ENCODE measurements at regions not wholly inside any gene's neighbourhood (a gene's known extent, or its start where the extent isn't known, plus 50 kb on each side); places are given as distances from the start of the nearest gene placed in this dataset.

DNA sequence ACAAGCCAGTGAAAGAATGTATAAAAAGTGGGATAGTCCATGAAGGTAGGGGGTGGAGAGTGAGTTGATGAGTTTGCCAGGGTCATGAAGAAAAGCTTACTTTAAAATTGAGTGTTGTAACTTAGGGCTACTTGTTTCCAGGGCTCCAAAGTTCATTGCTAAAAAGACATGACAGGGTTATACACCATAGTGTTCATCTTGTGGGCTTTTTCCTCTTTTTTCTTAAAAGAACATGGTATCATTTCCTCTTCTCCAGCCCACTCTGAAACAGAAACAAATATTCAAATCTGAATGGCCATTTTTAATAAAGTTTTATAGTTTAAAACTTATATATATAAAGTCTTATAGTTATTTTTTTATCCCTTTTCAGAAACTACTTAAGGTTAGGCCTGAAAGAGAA lies 115.7 kb upstream of the SMC2 start:
- intact Hi-C loops (cut with DNase I) = no loop called here
- ATAC-seq (no peak), DNase-seq (no peak)

DNA sequence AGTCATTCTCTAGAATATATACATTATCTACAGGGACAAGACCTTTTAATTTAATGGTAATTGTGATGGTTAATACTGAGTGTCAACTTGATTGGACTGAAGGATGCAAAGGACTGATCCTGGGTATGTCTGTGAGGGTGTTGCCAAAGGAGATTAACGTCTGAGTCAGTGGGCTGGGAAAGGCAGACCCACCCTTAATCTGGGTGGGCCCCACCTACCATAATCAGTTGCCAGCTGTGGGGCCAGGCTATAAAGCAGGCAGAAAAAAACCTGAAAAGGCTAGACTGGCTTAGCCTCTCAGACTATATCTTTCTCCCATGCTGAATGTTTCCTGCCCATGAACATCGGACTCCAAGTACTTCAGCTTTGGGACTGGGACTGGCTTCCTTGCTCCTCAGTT lies 112.2 kb upstream of the SMC2 start:
- no peak for ATAC-seq
- no peak for DNase-seq
- intact Hi-C loops (cut with DNase I) = no loop called here

DNA sequence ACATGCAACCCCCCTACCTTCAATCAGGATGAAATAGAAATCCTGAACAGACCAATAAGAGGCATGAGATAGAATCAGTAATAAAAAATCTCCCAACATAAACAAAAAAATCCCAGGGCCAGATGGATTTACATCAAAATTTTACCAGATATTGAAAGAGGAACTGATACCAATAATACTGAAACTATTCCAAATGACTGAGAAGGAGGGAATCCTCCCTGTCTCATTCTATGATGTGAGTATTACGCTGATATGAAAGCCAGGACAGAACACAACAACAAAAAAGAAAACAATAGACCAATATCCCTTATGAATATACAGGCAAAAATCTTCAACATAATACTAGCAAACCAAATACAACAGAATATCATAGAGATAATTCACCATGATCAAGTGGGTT lies 109.0 kb upstream of the SMC2 start:
- DNase-seq = no peak
- intact Hi-C loops (cut with DNase I) = no loop called here
- ATAC-seq = no peak

DNA sequence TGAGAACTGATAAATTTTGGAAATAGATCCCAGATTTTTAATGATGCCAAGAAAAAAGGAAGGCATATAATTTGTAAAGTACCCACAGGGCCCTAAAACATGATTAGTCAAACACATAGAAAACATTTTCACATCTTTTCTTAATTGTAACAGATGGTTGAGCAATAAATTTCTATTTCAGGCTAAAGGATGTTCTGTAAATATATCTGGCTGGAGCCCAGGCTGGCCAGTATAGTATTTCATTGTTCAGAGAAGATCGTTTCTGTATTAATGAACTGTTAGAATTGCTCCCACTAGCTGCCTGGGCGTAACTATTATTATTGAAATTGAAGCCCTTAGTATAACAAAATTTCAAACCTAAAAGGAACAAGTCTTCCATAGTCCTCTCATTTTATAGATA lies 105.3 kb upstream of the SMC2 start:
- intact Hi-C loops (cut with DNase I) = no loop called here
- DNase-seq = no peak
- ATAC-seq = no peak

DNA sequence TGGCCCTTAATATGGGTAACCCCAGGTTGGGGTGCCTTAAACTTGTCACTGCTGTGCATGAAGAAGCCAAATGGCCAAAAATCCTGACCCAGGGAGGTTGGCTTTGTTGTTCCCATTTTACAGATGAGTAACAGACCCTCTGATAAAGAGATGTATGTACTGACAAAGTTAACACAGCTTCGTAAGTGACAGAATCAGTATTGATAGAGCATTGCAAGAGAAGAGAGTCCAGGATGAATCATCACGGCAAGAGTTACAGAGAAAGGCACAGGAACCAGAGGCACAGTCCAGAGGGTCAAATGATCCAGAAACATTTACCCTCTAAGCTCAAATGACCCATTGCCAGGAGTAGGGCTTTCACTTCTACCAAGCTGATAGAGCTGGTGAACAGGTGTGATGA lies 103.8 kb upstream of the SMC2 start:
- intact Hi-C loops (cut with DNase I) = no loop called here
- ATAC-seq (no peak), DNase-seq (no peak)

DNA sequence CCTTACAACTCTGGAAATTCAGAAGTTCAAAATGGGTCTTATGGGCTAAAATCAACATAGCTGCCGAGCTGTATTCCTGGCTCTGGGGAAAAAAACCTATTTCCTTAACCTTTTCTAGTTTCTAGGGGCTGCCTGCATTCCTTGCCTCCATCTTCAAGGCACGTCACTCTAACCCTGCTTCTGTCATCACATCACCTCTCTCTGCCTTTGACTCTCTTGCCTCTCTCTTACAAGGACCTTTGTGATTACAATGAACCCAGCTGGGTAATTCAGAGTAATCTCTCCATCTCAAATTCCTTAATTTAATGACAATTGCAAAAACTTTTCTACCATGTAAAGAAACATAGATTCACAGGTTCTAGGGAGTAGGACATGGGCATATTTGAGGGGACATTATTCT lies 103.1 kb upstream of the SMC2 start:
- ATAC-seq (no peak), DNase-seq (no peak)

DNA sequence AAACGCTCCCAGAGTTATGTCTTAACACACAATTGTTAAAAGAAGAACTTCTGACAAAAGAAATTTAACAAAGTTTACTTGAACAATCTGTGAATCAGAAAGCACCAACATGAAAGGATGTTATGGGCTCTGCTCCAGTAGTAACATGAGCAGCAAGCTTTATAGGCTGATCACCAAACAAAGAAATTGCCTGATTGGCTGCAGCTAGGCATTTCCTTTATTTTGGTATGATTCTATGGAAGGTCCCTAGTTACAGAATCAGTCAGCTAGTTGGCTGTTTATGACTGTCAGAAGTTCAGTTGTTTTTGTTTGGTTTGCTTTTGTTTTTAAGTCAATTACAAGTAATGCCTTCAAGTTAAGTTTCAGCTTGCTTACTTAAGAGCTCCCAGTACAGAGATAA lies 102.4 kb upstream of the SMC2 start:
- intact Hi-C loops (cut with DNase I) = no loop called here
- DNase-seq (no peak), ATAC-seq (no peak)

More for the DNA sequence above, 103.1 kb upstream of the SMC2 start:
- intact Hi-C loops (cut with DNase I) = no loop called here

DNA sequence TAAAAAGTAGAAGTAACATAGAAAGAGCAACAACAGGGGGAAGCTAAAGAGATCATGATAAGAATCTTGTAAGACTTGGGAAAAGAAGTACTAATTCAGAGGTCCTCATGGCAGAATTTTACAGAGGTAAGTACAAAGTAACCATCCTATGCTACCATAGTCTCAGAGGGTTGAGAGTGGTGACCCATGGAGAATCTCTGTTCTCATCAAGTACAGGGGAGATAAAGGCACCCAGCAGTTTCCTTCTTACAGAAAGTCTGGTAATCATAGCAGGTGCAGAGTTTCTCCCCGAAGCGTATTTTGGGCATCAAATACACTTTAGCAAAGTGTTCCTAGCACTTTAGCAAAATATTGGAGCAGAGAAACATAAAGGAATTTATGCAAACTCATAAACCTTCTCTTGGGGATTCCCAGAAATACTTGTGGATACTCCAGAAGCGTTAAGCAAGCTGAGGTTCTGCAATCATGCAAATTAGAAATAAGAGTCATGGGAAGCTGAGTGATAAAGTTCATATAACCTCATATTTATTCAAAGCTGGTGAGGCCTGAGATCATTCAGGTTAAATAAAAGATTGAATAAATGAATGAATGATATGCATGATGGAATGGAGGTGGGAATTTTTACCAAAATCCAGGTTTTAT lies 101.0 kb upstream of the SMC2 start:
- peak in 1 of 2 donors; percentile 58 for ATAC-seq
- no peak for DNase-seq
- intact Hi-C loops (cut with DNase I) = no loop called here

DNA sequence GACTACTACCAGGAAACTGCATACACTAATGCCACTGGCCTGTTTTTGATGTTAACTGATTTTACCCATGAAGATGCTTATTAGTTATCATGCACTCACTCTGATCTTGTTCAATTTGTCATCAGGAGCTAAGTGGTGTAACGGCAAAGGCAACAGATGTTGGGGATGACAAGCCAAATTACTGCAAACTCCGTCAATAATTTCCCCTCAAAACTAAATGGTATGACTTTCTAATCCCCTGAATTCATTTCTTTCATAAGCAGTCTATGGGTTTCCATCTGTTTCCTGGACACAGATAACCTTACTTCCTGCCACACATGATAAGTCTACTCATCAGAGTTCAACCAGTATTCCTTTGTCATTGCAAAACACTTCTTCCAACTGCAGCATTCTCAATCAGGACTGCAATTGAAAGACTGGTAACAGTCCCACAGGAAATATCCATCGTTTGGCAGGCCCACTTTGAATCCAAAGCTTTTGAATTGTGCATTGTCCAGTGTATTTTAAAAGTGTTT lies 96.2 kb upstream of the SMC2 start:
- intact Hi-C loops (cut with DNase I) = no loop called here
- DNase-seq = no peak
- no peak for ATAC-seq

DNA sequence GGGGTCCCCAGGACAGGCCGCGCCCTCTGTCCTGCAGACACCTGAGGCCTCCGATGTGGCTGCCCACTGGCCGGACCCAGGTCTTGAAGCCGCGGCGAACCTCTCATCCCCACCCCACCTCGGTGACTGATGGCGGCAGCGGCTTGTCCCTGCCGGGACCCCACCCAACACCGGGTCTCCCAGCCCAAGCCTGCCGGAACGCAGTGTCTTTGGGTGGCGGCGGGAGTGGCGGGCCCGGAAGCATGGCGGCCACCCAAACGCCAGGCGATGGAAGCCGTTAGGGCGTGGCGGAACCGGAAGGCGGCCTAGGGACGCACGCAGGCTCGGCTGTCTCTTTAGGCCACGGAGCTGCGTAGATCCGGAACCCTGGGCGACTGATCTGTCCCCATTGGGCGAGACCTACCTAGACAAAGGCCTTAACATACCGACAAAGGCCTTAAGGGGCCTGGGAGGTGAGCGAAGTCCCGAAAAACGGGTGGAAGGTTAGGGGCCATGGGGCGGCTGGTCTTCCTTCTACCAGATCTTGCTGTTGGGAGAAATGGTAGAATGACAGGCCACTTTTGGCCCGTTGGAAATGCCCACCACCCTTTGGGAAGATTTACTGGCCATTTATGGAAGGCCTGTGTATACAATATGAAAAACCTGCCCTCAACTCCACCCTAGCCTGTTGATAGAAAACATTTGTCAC lies 94.6 kb upstream of the SMC2 start:
- ATAC-seq (no peak), DNase-seq (no peak)
- intact Hi-C loops (cut with DNase I) = no loop called here

DNA sequence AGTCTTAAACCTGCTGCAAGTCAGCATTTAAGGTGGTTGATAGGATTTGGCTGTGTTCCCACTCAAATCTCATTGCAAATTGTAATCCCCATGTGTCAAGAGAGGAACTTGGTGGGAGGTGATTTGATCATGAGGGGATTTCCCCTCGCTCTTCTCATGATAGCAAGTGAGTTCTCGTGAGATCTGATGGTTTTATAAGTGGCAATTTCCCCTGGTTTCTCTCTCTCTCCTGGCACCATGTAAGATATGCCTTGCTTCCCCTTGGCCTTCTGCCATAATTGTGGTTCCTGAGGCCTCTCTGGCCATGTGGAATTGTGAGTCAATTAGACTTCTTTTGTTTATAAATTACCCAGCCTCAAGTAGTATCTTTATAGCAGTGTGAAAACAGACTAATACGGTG lies 84.3 kb upstream of the SMC2 start:
- no peak for ATAC-seq
- intact Hi-C loops (cut with DNase I) = no loop called here
- DNase-seq = no peak

DNA sequence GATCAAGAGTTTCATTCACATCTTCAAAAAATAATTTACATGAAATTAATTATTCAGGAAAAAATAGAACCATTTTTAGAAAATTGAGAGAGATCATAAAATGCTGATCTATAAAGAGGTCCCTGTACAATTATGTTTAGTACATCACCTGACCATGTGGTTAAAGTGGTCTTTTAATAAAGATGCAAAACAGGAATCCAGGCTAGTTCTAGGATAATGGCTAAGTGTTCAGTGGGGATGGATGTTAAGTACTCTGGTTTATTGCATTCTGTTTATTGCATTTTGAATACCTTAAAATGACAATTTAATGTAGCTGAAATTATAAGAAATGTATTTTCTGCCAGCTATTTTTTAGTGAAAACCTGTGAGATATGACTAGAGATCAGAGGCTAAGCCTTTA lies 72.0 kb upstream of the SMC2 start:
- no peak for DNase-seq
- intact Hi-C loops (cut with DNase I) = no loop called here
- ATAC-seq = no peak

DNA sequence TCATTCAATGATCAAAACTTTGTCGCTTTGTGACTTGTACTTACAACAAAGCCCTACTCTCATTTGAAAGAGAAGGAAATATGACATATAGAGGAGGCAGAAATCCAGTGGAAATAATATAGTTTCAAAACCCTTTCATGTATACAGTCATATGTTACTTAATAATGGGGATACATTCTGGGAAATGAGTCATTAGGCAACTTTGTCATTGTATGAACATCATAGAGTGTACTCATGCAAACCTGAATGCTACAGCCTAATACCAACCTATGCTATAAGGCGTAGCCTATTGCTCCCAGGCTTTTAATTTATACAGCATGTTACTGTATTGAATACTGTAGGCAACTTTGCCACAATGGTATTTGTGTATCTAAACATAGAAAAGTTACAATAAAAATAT lies 69.0 kb upstream of the SMC2 start:
- DNase-seq = no peak
- intact Hi-C loops (cut with DNase I) = loop anchor here in 1 of 2 donors (5.0 kb wide), 1 partner anchor 362 kb away; no protein-coding TSS in a partner anchor
- no peak for ATAC-seq

DNA sequence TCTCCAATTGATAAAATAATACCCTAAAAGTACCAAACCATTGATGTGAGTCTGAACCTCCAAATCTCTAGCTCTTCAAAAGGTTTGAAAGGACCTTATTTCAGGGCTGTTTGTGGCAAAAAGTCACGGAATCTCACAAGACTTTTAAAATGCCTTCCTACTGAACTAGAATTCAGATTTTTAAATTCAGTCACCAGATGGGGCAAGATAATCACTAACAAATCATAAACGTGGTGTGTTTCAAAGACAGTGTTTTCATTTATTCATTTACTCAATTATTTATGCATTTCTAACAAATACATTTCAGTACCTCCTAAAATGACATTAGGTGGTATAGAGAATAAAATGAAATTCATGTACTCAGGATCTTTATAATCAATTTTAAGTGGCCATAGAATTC lies 68.2 kb upstream of the SMC2 start:
- DNase-seq (no peak), ATAC-seq (no peak)
- intact Hi-C loops (cut with DNase I) = loop anchor here in 1 of 2 donors (5.0 kb wide), 1 partner anchor 361 kb away; no protein-coding TSS in a partner anchor

DNA sequence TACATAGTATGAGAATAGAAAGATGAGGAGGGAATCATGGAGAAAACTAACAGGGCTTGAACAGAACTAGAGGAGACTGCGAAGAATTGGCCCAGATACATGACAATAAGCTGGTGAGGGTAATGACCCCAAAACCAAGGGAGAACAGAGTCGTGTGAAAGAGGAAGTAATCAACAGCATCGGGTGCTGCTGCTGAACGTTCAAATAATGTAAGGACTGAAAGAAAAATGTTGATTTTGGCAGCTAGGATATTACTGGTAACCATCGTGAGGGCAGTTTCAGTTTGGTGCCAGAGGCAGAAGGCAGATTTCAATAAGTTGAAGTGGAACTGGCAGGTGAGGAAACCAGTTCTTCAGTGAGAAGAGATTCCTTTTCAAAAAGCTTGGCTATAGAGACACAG lies 66.8 kb upstream of the SMC2 start:
- DNase-seq = no peak
- no peak for ATAC-seq
- intact Hi-C loops (cut with DNase I) = loop anchor here in 1 of 2 donors (5.0 kb wide), 1 partner anchor 360 kb away; no protein-coding TSS in a partner anchor

DNA sequence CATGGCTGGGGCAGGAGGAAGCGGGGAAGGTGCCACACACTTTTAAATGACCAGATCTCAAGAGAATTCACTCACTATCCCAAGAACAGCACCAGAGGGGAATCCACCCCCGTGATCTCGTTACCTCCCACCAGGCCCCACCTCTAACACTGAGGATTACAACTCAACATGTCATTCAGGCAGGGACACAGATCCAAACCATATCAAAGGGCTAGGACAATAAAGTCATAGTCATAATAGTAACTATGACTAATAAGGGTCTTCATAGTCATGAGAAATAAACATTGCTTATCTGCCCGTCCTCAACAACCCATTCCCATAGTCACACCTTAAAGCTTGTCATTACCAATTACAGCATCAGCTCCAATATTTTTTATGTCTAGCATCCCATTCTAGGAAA lies 65.3 kb upstream of the SMC2 start:
- ATAC-seq = no peak
- DNase-seq = no peak
- intact Hi-C loops (cut with DNase I) = loop anchor here in 1 of 2 donors (5.0 kb wide), 1 partner anchor 358 kb away; no protein-coding TSS in a partner anchor

Data from left cardiac atrium (tissue), 4 donors.